Right lobe of liver (tissue), 6 donors: ENCODE measurements at regions not wholly inside any gene's neighbourhood (a gene's known extent, or its start where the extent isn't known, plus 50 kb on each side); places are given as distances from the start of the nearest gene placed in this dataset.

ENCODE experiments used
- ATAC-seq, 4 donors: fragments of 200-7000 bp; cut with Tn5 transposase; one replicate each; pipeline ENCODE4 v1.9.1; 2020; ENCODE audit warnings: mild to moderate bottlenecking in 4 of 4, moderate library complexity in 4 of 4
- DNase-seq, 3 donors: peaks; one replicate each; pipeline ENCODE4 v3.0.0-alpha.2; 2020
- H3K27ac ChIP-seq, 3 donors: fragments of 200-600 bp; one replicate each; pipeline ENCODE4 v1.8.0; 2022
- H3K27me3 ChIP-seq, 2 donors: fragments of 200-600 bp; one replicate each; pipeline ENCODE4 v1.8.0; 2022
- H3K36me3 ChIP-seq, 4 donors: fragments of 200-600 bp; sonication (generic) in 1 of 4; one replicate each; pipeline versions ENCODE4 v1.5.1 to v1.8.0; 2017 to 2022; ENCODE audit warnings: control low read depth in 1 of 4
- H3K4me1 ChIP-seq, 4 donors: fragments of 200-600 bp; sonication (generic) in 1 of 4; one replicate each; pipeline versions ENCODE4 v1.5.1 to v1.8.0; 2017 to 2022; ENCODE audit warnings: control low read depth in 1 of 4
- H3K4me3 ChIP-seq, 3 donors: fragments of 200-600 bp; one replicate each; pipeline ENCODE4 v1.8.0; 2022
- H3K9me3 ChIP-seq, 4 donors: fragments of 200-600 bp; sonication (generic) in 1 of 4; one replicate each; pipeline versions ENCODE4 v1.5.1 to v1.8.0; 2017 to 2022; ENCODE audit warnings: control low read depth in 1 of 4
- CTCF ChIP-seq, 4 donors: fragments of 200-600 bp in 3 of 4; fragments of 450-650 bp in 1 of 4; IDR thresholded peaks; one replicate each; pipeline versions ENCODE4 v1.5.1 to v1.8.0; 2016 to 2022; ENCODE audit warnings: antibody characterized with exemption in 4 of 4, mild to moderate bottlenecking in 2 of 4
- POLR2A ChIP-seq: fragments of 450-650 bp; IDR thresholded peaks from one replicate; pipeline ENCODE4 v1.6.1; 2017; ENCODE audit warnings: antibody characterized with exemption, mild to moderate bottlenecking
- WGBS: methylation state at CpG from one replicate; pipeline ENCODE4 v1.1.6; 2018; ENCODE audit warnings: low coverage, low lambda C conversion rate; ENCODE audit not compliant: insufficient coverage; ENCODE audit errors: missing lambda C conversion rate; 5-methylcytosine and 5-hydroxymethylcytosine counted together
- intact Hi-C, 2 donors: fragments of 100-400 bp; cut with DNase I; formaldehyde crosslinking; loops; one replicate each; pipeline versions ENCODE4 v1.11.2 to v1.14.1; 2022
- donor health status: DM: no; HTN: yes; CAD: no.
- donor health status: DM: no; HTN: no; CAD: no.
- donor health status: DM: no; HTN: no; CAD: no.
- donor health status: DM: no; HTN: yes; CAD: no.
- donor health status: DM: no; HTN: yes; CAD: no.

- H3K4me1 ChIP-seq, result no peaks in the 10 kb centered on the region
- no peak overlapping the region for H3K27ac ChIP-seq
- H3K4me3 ChIP-seq, result no peak overlapping the region
- H3K9me3 ChIP-seq, result no peaks in the 10 kb centered on the region
- H3K36me3 ChIP-seq, result no peaks in the 10 kb centered on the region
- no peak for ATAC-seq
- DNase-seq, result no peak
- TF ChIP-seq CTCF (IDR thresholded peaks at IDR 0.05) (no peak), POLR2A (no peak)
- whole genome bisulfite sequencing, result 60% methylated on average over 3 of the region's 3 CpGs
- H3K27me3 ChIP-seq, result no peaks in the 10 kb centered on the region
- intact Hi-C loops, result no loop called here
Observed at GRCh38 chr6:74914888-74915287, 291.0 kb downstream of the COL12A1 start.

- intact Hi-C loops, result no loop called here
- no peaks in the 10 kb centered on the region for H3K9me3 ChIP-seq
- no peaks in the 10 kb centered on the region for H3K36me3 ChIP-seq
- no peaks in the 10 kb centered on the region for H3K27me3 ChIP-seq
- ATAC-seq, result no peak
- WGBS, result 21% methylated on average over 3 of the region's 3 CpGs
- H3K4me3 ChIP-seq, result no peak overlapping the region
- TF ChIP-seq POLR2A, result no peak
- no peak for TF ChIP-seq CTCF (IDR thresholded peaks at IDR 0.05)
- no peak overlapping the region for H3K27ac ChIP-seq
- H3K4me1 ChIP-seq, result no peaks in the 10 kb centered on the region
- DNase-seq, result no peak
Observed at GRCh38 chr6:74912234-74912633, 293.6 kb downstream of the COL12A1 start.

- H3K27me3 ChIP-seq, result no peaks in the 10 kb centered on the region
- no peak overlapping the region for H3K27ac ChIP-seq
- no peak overlapping the region for H3K4me3 ChIP-seq
- ATAC-seq (no peak), DNase-seq (no peak)
- intact Hi-C loops, result no loop called here
- H3K4me1 ChIP-seq, result no peaks in the 10 kb centered on the region
- WGBS, result 79% methylated on average over 2 of the region's 2 CpGs
- no peaks in the 10 kb centered on the region for H3K9me3 ChIP-seq
- TF ChIP-seq CTCF (IDR thresholded peaks at IDR 0.05) (no peak), POLR2A (no peak)
- H3K36me3 ChIP-seq, result no peaks in the 10 kb centered on the region
Observed at GRCh38 chr6:74902846-74903245, 303.0 kb downstream of the COL12A1 start.

GRCh38 chr6:74902089-74902488 is 303.8 kb downstream of the COL12A1 start:
- 53% methylated on average over 1 of the region's 1 CpG for WGBS
- Histone ChIP-seq H3K27me3 (no peaks in the 10 kb centered on the region), H3K27ac (no peak overlapping the region), H3K9me3 (no peaks in the 10 kb centered on the region), H3K4me3 (no peak overlapping the region), H3K4me1 (no peaks in the 10 kb centered on the region), H3K36me3 (no peaks in the 10 kb centered on the region)
- intact Hi-C loops, result no loop called here
- no peak for DNase-seq
- no peak for TF ChIP-seq CTCF (IDR thresholded peaks at IDR 0.05)
- ATAC-seq, result no peak

- 65% methylated on average over 3 of the region's 3 CpGs for WGBS
- no peak overlapping the region for H3K27ac ChIP-seq
- no peak overlapping the region for H3K4me3 ChIP-seq
- H3K36me3 ChIP-seq, result no peaks in the 10 kb centered on the region
- TF ChIP-seq POLR2A (no peak), CTCF (IDR thresholded peaks at IDR 0.05) (no peak)
- ATAC-seq (no peak), DNase-seq (no peak)
- no peaks in the 10 kb centered on the region for H3K4me1 ChIP-seq
- intact Hi-C loops, result no loop called here
- no peaks in the 10 kb centered on the region for H3K9me3 ChIP-seq
- no peaks in the 10 kb centered on the region for H3K27me3 ChIP-seq
Observed at GRCh38 chr6:74901576-74901975, 304.3 kb downstream of the COL12A1 start.
